Lower leg skin (tissue), 4 donors: ENCODE measurements at regions not wholly inside any gene's neighbourhood (a gene's known extent, or its start where the extent isn't known, plus 50 kb on each side); places are given as distances from the start of the nearest gene placed in this dataset.

Experiments used
- DNase-seq, 2 donors: peaks; one replicate each; pipeline ENCODE4 v3.0.0-alpha.2; 2019; ENCODE audit warnings: low spot score in 2 of 2
- H3K4me3 ChIP-seq: fragments of 200-600 bp; sonication (generic); 2 replicates; pipeline ENCODE4 v1.5.1; 2017; ENCODE audit warnings: mild to moderate bottlenecking, low read depth; ENCODE audit not compliant: poor library complexity, severe bottlenecking
- POLR2A ChIP-seq, 2 donors: fragments of 450-650 bp; IDR thresholded peaks; one replicate each; pipeline ENCODE4 v1.6.1; 2016 to 2017; ENCODE audit warnings: antibody characterized with exemption in 2 of 2, mild to moderate bottlenecking in 1 of 2, moderate library complexity in 1 of 2
- WGBS, 2 donors: methylation state at CpG; one replicate each; pipeline ENCODE4 v1.1.5; 2018; 5-methylcytosine and 5-hydroxymethylcytosine counted together
- intact Hi-C: fragments of 100-400 bp; cut with DNase I; formaldehyde crosslinking; loops from one replicate; pipeline ENCODE4 v1.15.0; 2023; ENCODE audit warnings: low total_unique reads
- TF ChIP-seq, protein P1 (sequence below), 3 donors: fragments of 450-650 bp; IDR thresholded peaks; one replicate each; pipeline ENCODE4 v1.5.1; 2016; ENCODE audit warnings: antibody characterized with exemption in 3 of 3, mild to moderate bottlenecking in 3 of 3, moderate library complexity in 2 of 3

DNA sequence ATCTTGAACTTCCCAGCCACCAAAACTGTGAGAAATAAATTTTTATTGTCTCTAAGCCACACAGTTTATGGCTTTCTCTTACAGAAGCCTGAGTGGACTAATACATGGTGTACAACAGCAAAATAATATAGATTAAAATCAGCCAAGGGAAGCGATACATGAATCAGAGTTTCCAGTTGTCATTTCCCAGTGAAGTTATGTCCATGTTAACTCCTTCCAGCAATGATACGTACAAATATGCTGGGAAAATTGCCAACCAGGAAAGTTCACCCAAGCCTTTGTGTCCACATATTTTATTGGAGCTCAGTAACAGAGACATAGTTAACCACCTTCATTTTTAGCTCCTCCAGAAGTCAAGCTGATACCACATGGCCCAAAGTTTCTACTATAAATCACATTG, 280.9 kb upstream of the KCNMB2 start:
- TF ChIP-seq, protein P1, sequence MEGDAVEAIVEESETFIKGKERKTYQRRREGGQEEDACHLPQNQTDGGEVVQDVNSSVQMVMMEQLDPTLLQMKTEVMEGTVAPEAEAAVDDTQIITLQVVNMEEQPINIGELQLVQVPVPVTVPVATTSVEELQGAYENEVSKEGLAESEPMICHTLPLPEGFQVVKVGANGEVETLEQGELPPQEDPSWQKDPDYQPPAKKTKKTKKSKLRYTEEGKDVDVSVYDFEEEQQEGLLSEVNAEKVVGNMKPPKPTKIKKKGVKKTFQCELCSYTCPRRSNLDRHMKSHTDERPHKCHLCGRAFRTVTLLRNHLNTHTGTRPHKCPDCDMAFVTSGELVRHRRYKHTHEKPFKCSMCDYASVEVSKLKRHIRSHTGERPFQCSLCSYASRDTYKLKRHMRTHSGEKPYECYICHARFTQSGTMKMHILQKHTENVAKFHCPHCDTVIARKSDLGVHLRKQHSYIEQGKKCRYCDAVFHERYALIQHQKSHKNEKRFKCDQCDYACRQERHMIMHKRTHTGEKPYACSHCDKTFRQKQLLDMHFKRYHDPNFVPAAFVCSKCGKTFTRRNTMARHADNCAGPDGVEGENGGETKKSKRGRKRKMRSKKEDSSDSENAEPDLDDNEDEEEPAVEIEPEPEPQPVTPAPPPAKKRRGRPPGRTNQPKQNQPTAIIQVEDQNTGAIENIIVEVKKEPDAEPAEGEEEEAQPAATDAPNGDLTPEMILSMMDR (IDR thresholded peaks at IDR 0.05), result no peak
- intact Hi-C loops, result no loop called here
- no peak for DNase-seq
- 36 to 43% methylated on average over 2 of the region's 2 CpGs for WGBS, 2 donors
- no peak overlapping the region for H3K4me3 ChIP-seq

DNA sequence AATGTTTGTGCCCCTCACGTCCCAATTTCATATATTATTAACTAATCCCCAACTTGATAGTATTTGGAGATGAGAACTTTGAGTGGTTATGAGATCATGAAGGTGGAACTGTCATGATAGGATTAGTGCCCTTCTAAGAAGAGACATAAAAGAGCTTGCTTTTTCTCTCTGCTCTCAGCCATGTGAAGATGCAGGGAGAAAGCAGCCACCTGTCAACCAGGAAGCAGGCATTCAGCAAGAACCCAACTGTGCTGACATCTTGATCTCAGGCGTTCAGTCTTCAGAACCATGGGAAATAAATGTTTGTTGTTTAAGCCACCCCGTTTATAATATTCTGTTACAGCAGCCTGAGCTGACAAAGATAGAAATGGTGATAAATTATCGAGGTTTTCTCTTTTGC, 278.7 kb upstream of the KCNMB2 start:
- intact Hi-C loops, result no loop called here
- TF ChIP-seq, protein P1 (IDR thresholded peaks at IDR 0.05), result no peak
- TF ChIP-seq POLR2A (IDR thresholded peaks at IDR 0.05), result no peak
- no peak overlapping the region for H3K4me3 ChIP-seq
- 91% methylated on average over 4 of the region's 4 CpGs for whole genome bisulfite sequencing, 2 donors
- no peak for DNase-seq

DNA sequence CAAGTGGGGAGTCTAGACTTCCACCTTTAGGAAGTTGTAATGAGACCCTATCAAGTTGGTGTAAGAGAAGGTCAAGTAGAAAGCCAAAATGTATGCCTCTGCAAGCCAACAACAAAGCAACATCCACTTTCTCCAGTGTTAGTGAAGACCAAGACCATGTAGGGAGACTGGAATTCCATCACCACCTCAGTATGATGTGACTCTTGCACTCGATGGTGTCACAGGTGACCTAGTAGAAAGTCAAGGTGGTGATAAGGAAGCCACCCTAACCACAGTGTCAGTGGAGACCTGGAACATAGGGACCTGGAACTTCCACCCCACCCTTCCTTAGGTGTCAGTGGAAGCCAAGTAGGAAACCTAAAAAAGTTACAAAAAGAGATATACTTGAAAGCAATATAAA, 278.1 kb upstream of the KCNMB2 start:
- DNase-seq, result no peak
- intact Hi-C loops, result no loop called here

DNA sequence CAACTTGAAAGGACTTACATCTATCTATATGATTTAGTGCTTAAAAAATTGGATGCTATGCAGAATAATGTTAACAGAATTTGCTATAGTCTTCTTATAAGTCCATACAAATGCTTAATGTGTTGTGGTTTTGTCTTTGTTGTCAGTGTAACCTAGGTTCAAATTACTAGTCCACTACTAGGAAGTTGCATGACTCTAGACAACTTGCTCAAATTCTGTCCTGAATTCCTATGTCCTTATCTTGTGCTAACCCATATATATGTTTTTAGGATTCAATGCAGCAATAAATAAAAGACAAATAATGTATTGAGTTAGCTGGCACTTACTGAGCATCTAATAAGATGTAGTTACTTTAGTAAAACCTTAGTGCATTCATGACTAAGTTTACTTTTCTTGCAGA, 276.5 kb upstream of the KCNMB2 start:
- H3K4me3 ChIP-seq, result no peak overlapping the region
- DNase-seq, result no peak
- TF ChIP-seq POLR2A (IDR thresholded peaks at IDR 0.05), result no peak
- TF ChIP-seq, protein P1 (IDR thresholded peaks at IDR 0.05), result no peak
- intact Hi-C loops, result no loop called here

More for the DNA sequence above, 278.1 kb upstream of the KCNMB2 start:
- H3K4me3 ChIP-seq, result no peak overlapping the region
- no peak for TF ChIP-seq POLR2A (IDR thresholded peaks at IDR 0.05)
- TF ChIP-seq, protein P1 (IDR thresholded peaks at IDR 0.05), result no peak
- WGBS, 2 donors, result 80 to 94% methylated on average over 1 of the region's 1 CpG

DNA sequence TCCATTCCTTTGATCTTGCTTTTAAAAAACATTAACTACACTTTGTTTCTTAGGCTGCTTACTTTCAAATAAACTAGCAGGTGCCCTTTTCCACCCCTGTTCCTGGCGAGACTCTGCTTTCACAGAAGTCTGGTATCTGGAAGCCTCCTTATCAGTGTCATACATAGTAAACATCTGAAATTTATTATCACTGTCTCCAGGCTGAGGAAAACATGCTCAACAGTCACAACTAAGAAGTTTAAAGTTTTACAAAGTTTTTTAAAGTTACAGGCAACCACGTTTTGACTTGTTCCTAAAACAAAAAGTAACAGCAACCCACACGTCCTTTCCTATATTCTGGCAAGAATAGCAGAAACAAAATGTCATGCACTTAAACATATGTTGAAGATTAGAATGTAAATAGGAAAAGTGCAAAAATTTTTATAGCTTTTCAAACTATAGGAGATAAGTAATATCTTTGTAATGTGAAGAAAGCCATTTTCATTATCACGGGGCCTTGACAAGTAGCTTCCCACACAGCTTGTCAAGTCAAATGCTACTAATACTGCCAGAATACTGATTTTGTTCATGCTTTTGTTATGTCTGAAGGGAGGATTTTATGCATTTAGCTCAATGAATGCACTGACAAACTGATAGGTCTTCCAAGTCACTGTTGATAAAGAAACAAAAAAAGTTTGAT, 275.2 kb upstream of the KCNMB2 start:
- WGBS, 2 donors, result 24 to 30% methylated on average over 4 of the region's 4 CpGs
- no peak for TF ChIP-seq POLR2A (IDR thresholded peaks at IDR 0.05)
- TF ChIP-seq, protein P1 (IDR thresholded peaks at IDR 0.05), result no peak
- intact Hi-C loops, result no loop called here
- DNase-seq, result no peak
- no peak overlapping the region for H3K4me3 ChIP-seq
